ENCODE measurements at regions not wholly inside any gene's neighbourhood (a gene's known extent, or its start where the extent isn't known, plus 50 kb on each side); places are given as distances from the start of the nearest gene placed in this dataset.
"Not testable (repeated sequence)": the region's sequence is repeated elsewhere in the genome, so short reads cannot be mapped to it uniquely, and the experiment has no call there.

DNA sequence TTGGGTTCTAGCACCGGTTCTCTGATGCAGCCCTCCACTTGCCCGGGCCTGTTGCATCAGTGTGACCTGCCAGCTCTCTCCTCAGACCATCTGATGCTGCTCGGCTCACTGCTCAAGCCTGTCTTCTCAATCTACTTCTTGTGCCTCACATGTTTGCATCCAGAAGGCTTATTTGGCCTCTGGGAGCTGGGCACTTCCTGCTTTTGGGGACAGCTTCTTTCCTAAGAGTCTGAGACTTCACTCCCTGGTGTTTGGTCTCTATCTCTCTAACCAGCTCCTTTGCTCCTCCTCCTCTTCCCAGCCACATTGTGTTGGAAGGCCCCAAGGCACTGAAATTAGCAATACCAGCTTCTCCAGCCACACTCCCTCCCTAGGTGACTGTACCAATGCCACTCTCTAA, 212.8 kb downstream of the CDCA7 start:
- in situ Hi-C loops (cut with MboI; ENCODE audit: low sequenced_read_pairs, unreplicated experiment) = no loop called here
- no peak for DNase-seq (ENCODE audit: low spot score)
- TF ChIP-seq, protein P1, sequence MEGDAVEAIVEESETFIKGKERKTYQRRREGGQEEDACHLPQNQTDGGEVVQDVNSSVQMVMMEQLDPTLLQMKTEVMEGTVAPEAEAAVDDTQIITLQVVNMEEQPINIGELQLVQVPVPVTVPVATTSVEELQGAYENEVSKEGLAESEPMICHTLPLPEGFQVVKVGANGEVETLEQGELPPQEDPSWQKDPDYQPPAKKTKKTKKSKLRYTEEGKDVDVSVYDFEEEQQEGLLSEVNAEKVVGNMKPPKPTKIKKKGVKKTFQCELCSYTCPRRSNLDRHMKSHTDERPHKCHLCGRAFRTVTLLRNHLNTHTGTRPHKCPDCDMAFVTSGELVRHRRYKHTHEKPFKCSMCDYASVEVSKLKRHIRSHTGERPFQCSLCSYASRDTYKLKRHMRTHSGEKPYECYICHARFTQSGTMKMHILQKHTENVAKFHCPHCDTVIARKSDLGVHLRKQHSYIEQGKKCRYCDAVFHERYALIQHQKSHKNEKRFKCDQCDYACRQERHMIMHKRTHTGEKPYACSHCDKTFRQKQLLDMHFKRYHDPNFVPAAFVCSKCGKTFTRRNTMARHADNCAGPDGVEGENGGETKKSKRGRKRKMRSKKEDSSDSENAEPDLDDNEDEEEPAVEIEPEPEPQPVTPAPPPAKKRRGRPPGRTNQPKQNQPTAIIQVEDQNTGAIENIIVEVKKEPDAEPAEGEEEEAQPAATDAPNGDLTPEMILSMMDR (IDR thresholded peaks at IDR 0.05; ENCODE audit: borderline replicate concordance, control extremely low read depth, extremely low read depth, insufficient read depth, missing control alignments) = no peak

GRCh38 chr2:173568054-173568453, 213.4 kb downstream of the CDCA7 start:
- TF ChIP-seq, protein P1 (IDR thresholded peaks at IDR 0.05; ENCODE audit: borderline replicate concordance, control extremely low read depth, extremely low read depth, insufficient read depth, missing control alignments) = no peak
- no peak for DNase-seq (ENCODE audit: low spot score)
- in situ Hi-C loops (cut with MboI; ENCODE audit: low sequenced_read_pairs, unreplicated experiment) = no loop called here

GRCh38 chr2:173571021-173571821, 216.5 kb downstream of the CDCA7 start:
- DNase-seq (ENCODE audit: low spot score) = peak; percentile 28
- in situ Hi-C loops (cut with MboI; ENCODE audit: low sequenced_read_pairs, unreplicated experiment) = no loop called here
- TF ChIP-seq, protein P1 (IDR thresholded peaks at IDR 0.05; ENCODE audit: borderline replicate concordance, control extremely low read depth, extremely low read depth, insufficient read depth, missing control alignments) = peak; percentile 17

DNA sequence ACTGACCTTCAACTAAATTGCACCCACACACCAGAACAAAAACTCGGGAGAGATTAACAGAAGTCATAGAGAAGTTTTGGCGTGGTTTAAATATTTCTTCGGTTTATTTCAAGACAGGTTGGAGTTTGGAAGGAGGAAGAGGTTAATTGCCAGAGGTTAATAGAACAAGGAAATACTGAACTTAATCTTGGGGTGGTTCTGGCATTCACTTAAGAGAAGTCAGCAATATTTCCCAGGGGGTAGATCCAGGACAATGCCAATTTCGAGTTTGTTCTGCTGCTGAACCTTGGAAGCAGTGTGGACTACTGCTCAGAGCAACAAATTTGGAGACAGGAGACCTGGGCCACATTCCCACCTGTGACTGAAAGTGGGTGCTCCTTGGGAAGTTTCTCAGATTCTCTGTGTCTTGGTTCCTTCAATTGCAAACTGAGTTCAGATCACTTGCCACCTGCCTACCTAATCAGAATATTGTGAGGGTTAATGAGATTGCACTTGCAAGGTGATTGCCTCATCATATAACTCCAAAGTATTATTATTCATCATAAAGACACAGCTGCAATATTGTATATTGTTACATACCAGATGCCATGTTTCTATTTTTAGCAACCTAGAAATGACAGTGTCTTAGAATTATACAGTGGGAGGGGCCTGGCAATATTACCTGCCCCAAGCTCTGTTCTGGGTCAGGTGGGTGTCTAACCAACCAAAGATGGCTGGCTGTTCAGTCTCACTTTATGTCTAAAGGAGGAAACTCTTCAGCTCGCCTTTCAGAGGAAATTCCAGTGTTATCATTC, 217.4 kb downstream of the CDCA7 start:
- TF ChIP-seq, protein P1 (IDR thresholded peaks at IDR 0.05; ENCODE audit: borderline replicate concordance, control extremely low read depth, extremely low read depth, insufficient read depth, missing control alignments) = no peak
- in situ Hi-C loops (cut with MboI; ENCODE audit: low sequenced_read_pairs, unreplicated experiment) = no loop called here
- DNase-seq (ENCODE audit: low spot score) = no peak

DNA sequence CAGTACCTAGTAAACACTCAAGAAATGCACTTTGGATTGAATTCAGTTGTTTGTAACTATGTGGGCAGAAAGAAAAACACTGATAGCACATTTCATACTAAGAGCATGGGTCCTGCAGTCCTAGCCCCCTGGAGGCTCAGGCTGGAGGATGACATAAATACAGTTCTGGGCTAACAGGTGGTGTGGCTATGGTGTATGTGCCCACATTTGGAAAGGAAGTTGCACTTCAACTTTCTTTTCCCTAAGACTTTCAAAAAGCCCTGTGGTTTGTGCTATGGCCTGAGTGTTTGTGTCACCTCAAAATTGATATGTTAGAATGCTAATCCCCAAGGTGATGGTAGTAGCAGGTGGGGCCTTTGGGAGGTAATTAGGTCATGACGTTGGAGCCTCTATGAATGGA, 218.2 kb downstream of the CDCA7 start:
- in situ Hi-C loops (cut with MboI; ENCODE audit: low sequenced_read_pairs, unreplicated experiment) = no loop called here
- TF ChIP-seq, protein P1 (IDR thresholded peaks at IDR 0.05; ENCODE audit: borderline replicate concordance, control extremely low read depth, extremely low read depth, insufficient read depth, missing control alignments) = no peak
- no peak for DNase-seq (ENCODE audit: low spot score)

- DNase-seq (ENCODE audit: low spot score); in situ Hi-C loops (cut with MboI; ENCODE audit: low sequenced_read_pairs, unreplicated experiment): not testable (repeated sequence)
Measured at GRCh38 chr2:173573782-173574181, 219.1 kb downstream of the CDCA7 start.

All from GM13976 (cell line).